IPS DF 4.7 (cell line): ENCODE measurements at regions not wholly inside any gene's neighbourhood (a gene's known extent, or its start where the extent isn't known, plus 50 kb on each side); places are given as distances from the start of the nearest gene placed in this dataset.
A peak's percentile ranks its signal among the peaks of the same experiment; 100 is the strongest.

ENCODE experiments used
- DNase-seq: peaks from one replicate; pipeline ENCODE4 v3.0.0-alpha.2; 2013; ENCODE audit warnings: low spot score; ENCODE audit errors: extremely low read depth

GRCh38 chr4:23348789-23349498 is 540.9 kb downstream of the PPARGC1A start:
- no peak for DNase-seq

- DNase-seq, result peak; percentile 16
Measured at GRCh38 chr4:23337292-23337691, 552.6 kb downstream of the PPARGC1A start.

- DNase-seq, result peak; percentile 74
Measured at GRCh38 chr4:23333946-23334878, 555.6 kb downstream of the PPARGC1A start.

- no peak for DNase-seq
Measured at GRCh38 chr4:23333556-23333945, 556.3 kb downstream of the PPARGC1A start.

GRCh38 chr4:23332313-23332712 is 557.5 kb downstream of the PPARGC1A start:
- DNase-seq, result no peak

GRCh38 chr4:23327120-23327519 is 562.7 kb downstream of the PPARGC1A start:
- DNase-seq, result no peak

GRCh38 chr4:23324021-23324690 is 565.7 kb downstream of the PPARGC1A start:
- DNase-seq, result no peak

- DNase-seq, result no peak
Measured at GRCh38 chr4:23323436-23323835, 566.4 kb downstream of the PPARGC1A start.

GRCh38 chr4:23322732-23323131 is 567.1 kb downstream of the PPARGC1A start:
- no peak for DNase-seq

- DNase-seq, result no peak
Measured at GRCh38 chr4:23320931-23321587, 568.8 kb downstream of the PPARGC1A start.

- no peak for DNase-seq
Measured at GRCh38 chr4:23312686-23313085, 577.2 kb downstream of the PPARGC1A start.

- DNase-seq, result no peak
Measured at GRCh38 chr4:23311983-23312382, 577.9 kb downstream of the PPARGC1A start.

- no peak for DNase-seq
Measured at GRCh38 chr4:23305026-23305425, 584.8 kb downstream of the PPARGC1A start.

- DNase-seq, result no peak
Measured at GRCh38 chr4:23298371-23298770, 591.5 kb downstream of the PPARGC1A start.

GRCh38 chr4:23297327-23297726 is 592.5 kb downstream of the PPARGC1A start:
- peak; percentile 1 for DNase-seq

- no peak for DNase-seq
Measured at GRCh38 chr4:23291139-23291538, 598.4 kb downstream of the GBA3 start.

- DNase-seq, result no peak
Measured at GRCh38 chr4:23290656-23291055, 597.9 kb downstream of the GBA3 start.

GRCh38 chr4:23279377-23279986 is 586.7 kb downstream of the GBA3 start:
- no peak for DNase-seq

- no peak for DNase-seq
Measured at GRCh38 chr4:23278845-23279244, 586.1 kb downstream of the GBA3 start.

- DNase-seq, result no peak
Measured at GRCh38 chr4:23276076-23276475, 583.3 kb downstream of the GBA3 start.

- no peak for DNase-seq
Measured at GRCh38 chr4:23269566-23269965, 576.8 kb downstream of the GBA3 start.
